ENCODE measurements at regions not wholly inside any gene's neighbourhood (a gene's known extent, or its start where the extent isn't known, plus 50 kb on each side); places are given as distances from the start of the nearest gene placed in this dataset.

DNA sequence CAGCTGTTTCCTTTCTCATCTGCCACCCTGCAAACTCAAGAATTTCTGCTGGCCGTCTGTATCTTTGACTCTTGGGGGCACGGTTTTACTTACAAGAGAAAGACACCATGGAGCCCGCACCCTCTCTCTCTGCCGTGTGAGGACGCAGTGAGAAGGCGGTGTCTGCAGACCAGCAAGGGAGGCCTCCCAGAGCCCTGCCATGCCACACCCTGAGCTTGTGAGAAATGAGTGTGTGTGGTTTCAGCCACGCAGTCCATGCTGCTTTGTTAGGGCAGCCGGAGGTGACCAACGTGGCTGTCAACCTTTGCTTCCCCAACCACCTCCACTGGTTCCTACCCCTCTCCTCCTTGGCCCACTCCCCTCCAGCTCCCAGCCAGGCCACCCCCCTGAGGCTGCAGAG is 70.1 kb upstream of the NUP50 start:
- no peaks in the 10 kb centered on the region for H3K36me3 ChIP-seq (ENCODE audit: control insufficient read depth in 5 of 5, insufficient read depth in 5 of 5, low read length in 5 of 5)
- H3K27ac ChIP-seq (ENCODE audit: low read depth, low read length), result no peak overlapping the region
- H3K4me3 ChIP-seq (ENCODE audit: low read depth in 1 of 5, low read length in 5 of 5), result no peak overlapping the region
- H3K9me3 ChIP-seq (ENCODE audit: control insufficient read depth in 5 of 5, low read length in 5 of 5), result peaks cover 0 to 11% (median 6%) of the 10 kb centered on the region in 5 donors
- no peak overlapping the region for H3K9ac ChIP-seq (ENCODE audit: low read length in 5 of 5)
- H3K4me1 ChIP-seq (ENCODE audit: control insufficient read depth in 5 of 5, insufficient read depth in 5 of 5, low read length in 5 of 5), result peaks cover 0 to 3% (median 0%) of the 10 kb centered on the region in 5 donors
- H3K27me3 ChIP-seq (ENCODE audit: control insufficient read depth in 5 of 5, insufficient read depth in 4 of 5, low read length in 5 of 5), result peaks cover 9 to 28% (median 18%) of the 10 kb centered on the region in 5 donors

DNA sequence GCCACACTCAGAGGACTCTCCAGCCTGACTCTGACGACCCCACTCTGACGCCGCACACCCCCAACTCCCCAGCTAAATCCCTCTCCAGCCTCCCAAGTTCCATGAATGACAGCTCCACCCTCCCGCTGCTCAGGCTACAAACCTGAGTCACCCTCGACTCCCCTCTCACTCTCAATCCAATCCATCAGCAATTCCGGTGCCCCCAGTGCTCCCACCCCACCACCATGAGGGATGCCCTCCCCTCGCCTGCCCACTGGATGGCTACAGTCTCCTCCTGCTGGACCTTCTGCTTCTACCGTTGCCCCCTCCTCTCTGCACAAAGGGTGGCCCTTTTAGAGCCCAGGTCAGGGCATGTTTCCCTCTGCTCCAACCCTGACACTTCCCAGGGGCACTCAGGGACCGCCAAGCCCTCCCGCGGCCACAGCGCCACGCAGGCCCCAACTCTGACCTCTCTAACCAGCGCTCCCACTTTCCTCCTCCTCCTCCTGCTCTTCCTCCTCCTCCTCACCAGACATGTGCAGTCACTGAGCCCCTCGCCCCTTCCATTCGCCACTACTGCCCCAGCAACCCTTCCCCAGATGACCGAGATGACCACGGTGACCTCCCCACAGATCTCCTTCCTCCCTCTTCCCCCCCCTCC is 69.5 kb upstream of the NUP50 start:
- Histone ChIP-seq H3K27ac (ENCODE audit: low read depth, low read length) (no peak overlapping the region), H3K9ac (ENCODE audit: low read length in 5 of 5) (no peak overlapping the region), H3K27me3 (ENCODE audit: control insufficient read depth in 5 of 5, insufficient read depth in 4 of 5, low read length in 5 of 5) (peaks cover 9 to 28% (median 18%) of the 10 kb centered on the region in 5 donors), H3K36me3 (ENCODE audit: control insufficient read depth in 5 of 5, insufficient read depth in 5 of 5, low read length in 5 of 5) (no peaks in the 10 kb centered on the region), H3K4me3 (ENCODE audit: low read depth in 1 of 5, low read length in 5 of 5) (no peak overlapping the region), H3K9me3 (ENCODE audit: control insufficient read depth in 5 of 5, low read length in 5 of 5) (peaks cover 0 to 11% (median 6%) of the 10 kb centered on the region in 5 donors), H3K4me1 (ENCODE audit: control insufficient read depth in 5 of 5, insufficient read depth in 5 of 5, low read length in 5 of 5) (peaks cover 0 to 3% (median 0%) of the 10 kb centered on the region in 5 donors)

GRCh38 chr22:45094825-45095224 is 68.9 kb upstream of the NUP50 start:
- no peak overlapping the region for H3K27ac ChIP-seq (ENCODE audit: low read depth, low read length)
- peaks cover 0 to 11% (median 6%) of the 10 kb centered on the region in 5 donors for H3K9me3 ChIP-seq (ENCODE audit: control insufficient read depth in 5 of 5, low read length in 5 of 5)
- H3K4me3 ChIP-seq (ENCODE audit: low read depth in 1 of 5, low read length in 5 of 5), result no peak overlapping the region
- H3K27me3 ChIP-seq (ENCODE audit: control insufficient read depth in 5 of 5, insufficient read depth in 4 of 5, low read length in 5 of 5), result peaks cover 9 to 28% (median 18%) of the 10 kb centered on the region in 5 donors
- H3K4me1 ChIP-seq (ENCODE audit: control insufficient read depth in 5 of 5, insufficient read depth in 5 of 5, low read length in 5 of 5), result peaks cover 0 to 3% (median 0%) of the 10 kb centered on the region in 5 donors
- H3K36me3 ChIP-seq (ENCODE audit: control insufficient read depth in 5 of 5, insufficient read depth in 5 of 5, low read length in 5 of 5), result no peaks in the 10 kb centered on the region
- no peak overlapping the region for H3K9ac ChIP-seq (ENCODE audit: low read length in 5 of 5)

DNA sequence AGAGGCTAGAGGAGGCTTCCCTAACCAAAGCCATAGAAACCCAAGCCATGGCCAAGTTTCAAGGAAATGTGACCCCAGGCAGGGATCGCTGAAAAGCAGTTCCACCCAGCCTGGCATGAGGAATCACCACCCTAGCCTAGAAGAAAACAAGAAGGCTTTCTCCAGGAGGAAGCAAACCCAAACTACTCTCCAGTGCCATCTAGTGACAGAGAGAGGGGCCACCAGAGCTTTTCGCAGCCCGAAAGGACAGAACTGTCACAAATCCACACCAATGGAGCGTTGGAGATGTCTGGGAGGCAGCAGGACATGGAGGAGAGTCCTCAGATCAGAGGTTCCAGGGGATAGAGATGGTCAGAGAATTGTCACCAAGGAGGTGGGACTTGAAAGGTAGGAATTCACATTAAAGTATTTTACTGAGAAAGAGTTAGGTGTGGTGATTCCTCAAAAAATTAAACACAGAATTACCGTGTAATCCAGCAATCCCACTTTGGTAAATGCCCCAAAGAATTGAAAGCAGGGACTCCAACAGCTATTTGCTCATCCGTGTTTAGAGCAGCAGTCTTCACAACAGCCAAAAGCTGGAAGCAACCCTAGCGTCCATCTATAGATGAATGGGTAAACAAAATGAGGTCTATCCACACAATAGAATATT is 67.3 kb upstream of the NUP50 start:
- H3K9ac ChIP-seq (ENCODE audit: low read length in 5 of 5), result no peak overlapping the region
- H3K4me3 ChIP-seq (ENCODE audit: low read depth in 1 of 5, low read length in 5 of 5), result no peak overlapping the region
- H3K36me3 ChIP-seq (ENCODE audit: control insufficient read depth in 5 of 5, insufficient read depth in 5 of 5, low read length in 5 of 5), result no peaks in the 10 kb centered on the region
- H3K27ac ChIP-seq (ENCODE audit: low read depth, low read length), result no peak overlapping the region
- peaks cover 9 to 29% (median 26%) of the 10 kb centered on the region in 5 donors for H3K27me3 ChIP-seq (ENCODE audit: control insufficient read depth in 5 of 5, insufficient read depth in 4 of 5, low read length in 5 of 5)
- peaks cover 0 to 3% (median 0%) of the 10 kb centered on the region in 5 donors for H3K4me1 ChIP-seq (ENCODE audit: control insufficient read depth in 5 of 5, insufficient read depth in 5 of 5, low read length in 5 of 5)
- peaks cover 0 to 11% (median 5%) of the 10 kb centered on the region in 5 donors for H3K9me3 ChIP-seq (ENCODE audit: control insufficient read depth in 5 of 5, low read length in 5 of 5)

GRCh38 chr22:45097061-45097460 is 66.7 kb upstream of the NUP50 start:
- Histone ChIP-seq H3K27me3 (ENCODE audit: control insufficient read depth in 5 of 5, insufficient read depth in 4 of 5, low read length in 5 of 5) (peaks cover 9 to 36% (median 27%) of the 10 kb centered on the region in 5 donors), H3K9me3 (ENCODE audit: control insufficient read depth in 5 of 5, low read length in 5 of 5) (peaks cover 0 to 11% (median 5%) of the 10 kb centered on the region in 5 donors), H3K4me3 (ENCODE audit: low read depth in 1 of 5, low read length in 5 of 5) (no peak overlapping the region), H3K9ac (ENCODE audit: low read length in 5 of 5) (no peak overlapping the region), H3K27ac (ENCODE audit: low read depth, low read length) (no peak overlapping the region), H3K36me3 (ENCODE audit: control insufficient read depth in 5 of 5, insufficient read depth in 5 of 5, low read length in 5 of 5) (no peaks in the 10 kb centered on the region), H3K4me1 (ENCODE audit: control insufficient read depth in 5 of 5, insufficient read depth in 5 of 5, low read length in 5 of 5) (peaks cover 0 to 6% (median 0%) of the 10 kb centered on the region in 5 donors)

DNA sequence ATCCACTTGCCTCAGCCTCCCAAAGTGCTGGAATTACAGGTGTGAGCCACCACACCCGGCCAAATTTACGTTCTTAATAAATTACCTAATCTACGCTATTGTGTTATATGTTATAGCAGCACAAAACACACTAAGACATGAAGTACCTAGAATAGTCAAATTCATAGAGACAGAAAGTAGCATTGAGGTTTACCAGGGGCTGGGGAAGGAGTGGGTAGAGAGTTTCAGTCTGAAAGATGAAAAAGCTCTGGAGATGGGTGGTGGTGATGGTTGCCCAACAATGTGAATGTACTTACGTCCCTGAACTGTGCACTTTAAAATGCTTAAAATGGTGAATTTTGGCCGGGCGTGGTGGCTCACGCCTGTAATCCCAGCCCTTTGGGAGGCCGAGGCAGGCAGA is 65.7 kb upstream of the NUP50 start:
- Histone ChIP-seq H3K36me3 (ENCODE audit: control insufficient read depth in 5 of 5, insufficient read depth in 5 of 5, low read length in 5 of 5) (no peaks in the 10 kb centered on the region), H3K9ac (ENCODE audit: low read length in 5 of 5) (no peak overlapping the region), H3K27me3 (ENCODE audit: control insufficient read depth in 5 of 5, insufficient read depth in 4 of 5, low read length in 5 of 5) (peaks cover 9 to 39% (median 29%) of the 10 kb centered on the region in 5 donors), H3K9me3 (ENCODE audit: control insufficient read depth in 5 of 5, low read length in 5 of 5) (peaks cover 0 to 5% (median 0%) of the 10 kb centered on the region in 5 donors), H3K4me3 (ENCODE audit: low read depth in 1 of 5, low read length in 5 of 5) (no peak overlapping the region), H3K4me1 (ENCODE audit: control insufficient read depth in 5 of 5, insufficient read depth in 5 of 5, low read length in 5 of 5) (peaks cover 0 to 6% (median 0%) of the 10 kb centered on the region in 5 donors), H3K27ac (ENCODE audit: low read depth, low read length) (no peak overlapping the region)

GRCh38 chr22:45099961-45100360 is 63.8 kb upstream of the NUP50 start:
- H3K9ac ChIP-seq (ENCODE audit: low read length in 5 of 5), result no peak overlapping the region
- peaks cover 0 to 6% (median 0%) of the 10 kb centered on the region in 5 donors for H3K4me1 ChIP-seq (ENCODE audit: control insufficient read depth in 5 of 5, insufficient read depth in 5 of 5, low read length in 5 of 5)
- H3K36me3 ChIP-seq (ENCODE audit: control insufficient read depth in 5 of 5, insufficient read depth in 5 of 5, low read length in 5 of 5), result no peaks in the 10 kb centered on the region
- no peak overlapping the region for H3K27ac ChIP-seq (ENCODE audit: low read depth, low read length)
- H3K27me3 ChIP-seq (ENCODE audit: control insufficient read depth in 5 of 5, insufficient read depth in 4 of 5, low read length in 5 of 5), result peaks cover 4 to 29% (median 18%) of the 10 kb centered on the region in 5 donors
- H3K4me3 ChIP-seq (ENCODE audit: low read depth in 1 of 5, low read length in 5 of 5), result no peak overlapping the region
- no peaks in the 10 kb centered on the region for H3K9me3 ChIP-seq (ENCODE audit: control insufficient read depth in 5 of 5, low read length in 5 of 5)

DNA sequence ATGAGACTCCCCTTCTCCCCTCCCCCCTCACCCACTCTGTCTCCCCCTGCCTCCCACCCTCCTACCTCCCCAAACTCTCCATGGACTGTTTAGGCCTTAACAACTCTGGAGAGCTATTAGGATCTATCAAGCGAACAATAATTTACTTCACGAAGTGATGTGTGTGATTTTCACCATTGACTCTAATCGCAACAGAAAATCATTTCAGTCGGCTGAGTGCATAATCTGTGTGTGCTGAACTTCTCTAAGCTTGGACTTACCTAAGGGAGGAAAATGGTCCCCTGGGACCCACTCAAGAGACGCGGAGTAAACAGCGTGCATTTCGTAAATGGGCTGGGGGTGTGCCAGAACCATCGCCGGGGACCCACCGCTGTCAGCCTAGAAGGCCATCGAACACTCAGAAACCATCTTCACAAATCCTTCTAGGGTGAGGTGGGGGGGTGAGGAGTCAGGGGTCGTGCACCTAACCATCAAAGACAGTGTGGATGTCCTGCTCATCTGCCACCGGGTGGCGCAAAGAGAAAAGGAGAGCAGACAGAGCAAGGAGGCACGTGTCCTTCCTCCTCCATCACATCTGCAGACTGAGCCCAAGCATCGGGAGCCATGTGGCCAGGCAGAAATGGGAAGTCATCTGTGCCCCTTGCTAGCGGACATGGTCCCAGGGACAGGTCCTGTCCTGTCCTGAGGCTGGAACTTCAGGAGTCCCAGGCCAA is 62.1 kb upstream of the NUP50 start:
- no peak overlapping the region for H3K4me3 ChIP-seq (ENCODE audit: low read depth in 1 of 5, low read length in 5 of 5)
- H3K9ac ChIP-seq (ENCODE audit: low read length in 5 of 5), result no peak overlapping the region
- H3K36me3 ChIP-seq (ENCODE audit: control insufficient read depth in 5 of 5, insufficient read depth in 5 of 5, low read length in 5 of 5), result no peaks in the 10 kb centered on the region
- H3K27ac ChIP-seq (ENCODE audit: low read depth, low read length), result no peak overlapping the region
- no peaks in the 10 kb centered on the region for H3K9me3 ChIP-seq (ENCODE audit: control insufficient read depth in 5 of 5, low read length in 5 of 5)
- peaks cover 3 to 29% (median 18%) of the 10 kb centered on the region in 5 donors for H3K27me3 ChIP-seq (ENCODE audit: control insufficient read depth in 5 of 5, insufficient read depth in 4 of 5, low read length in 5 of 5)
- peaks cover 0 to 5% (median 0%) of the 10 kb centered on the region in 5 donors for H3K4me1 ChIP-seq (ENCODE audit: control insufficient read depth in 5 of 5, insufficient read depth in 5 of 5, low read length in 5 of 5)

GRCh38 chr22:45102896-45103420 is 60.8 kb upstream of the NUP50 start:
- Histone ChIP-seq H3K27me3 (ENCODE audit: control insufficient read depth in 5 of 5, insufficient read depth in 4 of 5, low read length in 5 of 5) (peaks cover 0 to 25% (median 18%) of the 10 kb centered on the region in 5 donors), H3K4me3 (ENCODE audit: low read depth in 1 of 5, low read length in 5 of 5) (no peak overlapping the region), H3K9me3 (ENCODE audit: control insufficient read depth in 5 of 5, low read length in 5 of 5) (no peaks in the 10 kb centered on the region), H3K9ac (ENCODE audit: low read length in 5 of 5) (no peak overlapping the region), H3K36me3 (ENCODE audit: control insufficient read depth in 5 of 5, insufficient read depth in 5 of 5, low read length in 5 of 5) (no peaks in the 10 kb centered on the region), H3K4me1 (ENCODE audit: control insufficient read depth in 5 of 5, insufficient read depth in 5 of 5, low read length in 5 of 5) (peaks cover 0 to 5% (median 0%) of the 10 kb centered on the region in 5 donors), H3K27ac (ENCODE audit: low read depth, low read length) (no peak overlapping the region)
